Cardiac muscle cell (in vitro differentiated cells and primary cell): ENCODE measurements at regions not wholly inside any gene's neighbourhood (a gene's known extent, or its start where the extent isn't known, plus 50 kb on each side); places are given as distances from the start of the nearest gene placed in this dataset.

Experiments
- DNase-seq, 2 donors: peaks; one replicate each; pipeline versions ENCODE4 v3.0.0 to v3.0.0-alpha.2; 2010 to 2017; ENCODE audit warnings: low read depth in 1 of 2, low spot score in 1 of 2
- H3K27ac ChIP-seq: fragments of 200-600 bp; sonication (generic); 2 replicates; pipeline ENCODE4 v1.5.1; 2016
- H3K27me3 ChIP-seq: fragments of 200-600 bp; sonication (generic); 2 replicates; pipeline ENCODE4 v1.6.0; 2016; ENCODE audit warnings: control low read depth
- H3K36me3 ChIP-seq: fragments of 200-600 bp; sonication (generic); 2 replicates; pipeline ENCODE4 v1.5.1; 2016; ENCODE audit warnings: control low read depth
- H3K4me1 ChIP-seq: fragments of 200-600 bp; sonication (generic); 2 replicates; pipeline ENCODE4 v1.8.1; 2017; ENCODE audit warnings: low read depth, mild to moderate bottlenecking, mixed run types
- H3K4me3 ChIP-seq: fragments of 200-600 bp; sonication (generic); 2 replicates; pipeline ENCODE4 v1.5.1; 2016; ENCODE audit warnings: mild to moderate bottlenecking
- H3K9me3 ChIP-seq: fragments of 200-600 bp; sonication (generic); 2 replicates; pipeline ENCODE4 v1.5.1; 2017; ENCODE audit warnings: low read depth, mild to moderate bottlenecking, control low read depth
- CTCF ChIP-seq: IDR thresholded peaks from 2 replicates; pipeline ENCODE4 v1.5.1; 2012; ENCODE audit warnings: low read depth, mild to moderate bottlenecking, low read length

- Histone ChIP-seq H3K27me3 (no peaks in the 10 kb centered on the region), H3K9me3 (no peaks in the 10 kb centered on the region), H3K36me3 (no peaks in the 10 kb centered on the region), H3K27ac (no peak overlapping the region), H3K4me3 (no peak overlapping the region), H3K4me1 (no peaks in the 10 kb centered on the region)
- DNase-seq = no peak
- no peak for TF ChIP-seq CTCF
These were observed 69.9 kb upstream of the OTOS start for GRCh38 chr2:240210198-240210965.

- no peak for TF ChIP-seq CTCF
- H3K4me3 ChIP-seq = no peak overlapping the region
- no peaks in the 10 kb centered on the region for H3K9me3 ChIP-seq
- H3K27ac ChIP-seq = no peak overlapping the region
- H3K27me3 ChIP-seq = no peaks in the 10 kb centered on the region
- no peaks in the 10 kb centered on the region for H3K36me3 ChIP-seq
- no peak for DNase-seq
- no peaks in the 10 kb centered on the region for H3K4me1 ChIP-seq
These were observed 70.6 kb upstream of the OTOS start for GRCh38 chr2:240211096-240211495.

GRCh38 chr2:240211598-240212424 lies 71.4 kb upstream of the OTOS start:
- no peak overlapping the region for H3K4me3 ChIP-seq
- no peaks in the 10 kb centered on the region for H3K4me1 ChIP-seq
- H3K9me3 ChIP-seq = no peaks in the 10 kb centered on the region
- H3K27me3 ChIP-seq = no peaks in the 10 kb centered on the region
- TF ChIP-seq CTCF = no peak
- no peak overlapping the region for H3K27ac ChIP-seq
- DNase-seq = no peak
- no peaks in the 10 kb centered on the region for H3K36me3 ChIP-seq

- H3K9me3 ChIP-seq = no peaks in the 10 kb centered on the region
- TF ChIP-seq CTCF = no peak
- H3K4me1 ChIP-seq = no peaks in the 10 kb centered on the region
- no peak overlapping the region for H3K27ac ChIP-seq
- H3K27me3 ChIP-seq = no peaks in the 10 kb centered on the region
- DNase-seq = no peak
- no peak overlapping the region for H3K4me3 ChIP-seq
- H3K36me3 ChIP-seq = no peaks in the 10 kb centered on the region
These were observed 72.2 kb upstream of the OTOS start for GRCh38 chr2:240212425-240213225.

GRCh38 chr2:240213226-240213475 lies 72.7 kb upstream of the OTOS start:
- no peaks in the 10 kb centered on the region for H3K36me3 ChIP-seq
- no peak for DNase-seq
- no peaks in the 10 kb centered on the region for H3K4me1 ChIP-seq
- H3K4me3 ChIP-seq = no peak overlapping the region
- TF ChIP-seq CTCF = no peak
- H3K27ac ChIP-seq = no peak overlapping the region
- no peaks in the 10 kb centered on the region for H3K27me3 ChIP-seq
- no peaks in the 10 kb centered on the region for H3K9me3 ChIP-seq
